Stimulated activated CD8-positive, alpha-beta memory T cell treated with anti-CD3 and anti-CD28 coated beads, Interleukin-4, amount 100 ng/mL, for 24 hours (primary cell): ENCODE measurements at regions not wholly inside any gene's neighbourhood (a gene's known extent, or its start where the extent isn't known, plus 50 kb on each side); places are given as distances from the start of the nearest gene placed in this dataset.
"Not testable (repeated sequence)": the region's sequence is repeated elsewhere in the genome, so short reads cannot be mapped to it uniquely, and the experiment has no call there.

ENCODE experiments used
- DNase-seq: peaks from one replicate; pipeline ENCODE4 v3.0.0-alpha.2; 2020; ENCODE audit warnings: low read depth

DNA sequence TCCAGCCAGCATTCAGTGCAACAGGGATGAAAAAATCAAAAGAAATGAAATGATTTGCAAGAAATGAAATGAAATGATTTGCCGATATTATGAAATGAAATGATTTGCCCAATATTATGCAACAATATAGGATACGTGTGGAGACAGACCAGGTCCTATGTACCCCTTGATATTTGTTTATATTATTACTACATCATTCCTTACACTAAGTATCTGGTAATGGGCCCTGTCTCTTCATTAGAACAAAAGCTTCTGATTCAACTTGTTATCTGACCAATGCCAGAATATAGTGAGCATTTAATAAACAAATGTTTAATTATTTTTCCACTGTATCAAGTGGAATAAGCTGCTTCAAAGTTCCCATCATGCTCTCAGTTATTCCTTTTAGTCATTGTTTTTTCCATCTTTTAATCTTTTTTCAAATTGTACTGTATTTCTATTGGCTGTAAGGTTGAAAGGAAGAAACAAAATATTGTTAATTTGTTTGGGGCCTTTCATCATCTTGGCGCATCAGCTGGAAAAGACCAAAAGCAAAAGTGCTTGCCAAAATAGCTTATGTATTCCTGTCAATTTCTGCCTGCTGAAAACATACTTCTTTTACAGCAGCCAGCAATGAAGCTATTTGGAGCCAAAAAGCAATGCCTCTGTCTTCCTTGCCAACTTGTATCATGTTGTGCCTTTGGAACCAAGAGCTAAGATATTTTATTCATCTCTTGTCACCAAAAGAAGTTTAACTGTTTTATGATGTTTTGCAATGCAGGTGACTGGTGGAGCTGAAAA, 2314.9 kb downstream of the LRRC4C start:
- DNase-seq, result no peak

DNA sequence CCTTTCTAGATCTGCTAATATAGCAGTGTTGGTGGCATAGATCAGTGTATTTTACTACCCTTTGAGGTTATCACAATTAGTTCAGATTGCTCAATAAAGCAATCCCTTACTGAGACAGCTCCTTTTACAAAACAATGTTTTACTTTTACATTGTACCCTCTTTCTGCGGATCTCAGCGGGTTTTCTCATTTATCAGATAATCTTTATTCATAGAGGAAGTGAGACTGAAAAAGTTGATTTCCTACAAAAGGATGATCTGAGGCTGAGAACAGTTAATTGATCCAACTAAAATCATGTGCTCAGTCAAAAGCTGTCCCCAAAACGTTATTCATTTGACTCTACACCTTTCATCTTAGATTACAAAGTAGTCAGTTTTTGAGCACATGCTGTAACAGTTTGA, 2319.9 kb downstream of the LRRC4C start:
- DNase-seq, result no peak

DNA sequence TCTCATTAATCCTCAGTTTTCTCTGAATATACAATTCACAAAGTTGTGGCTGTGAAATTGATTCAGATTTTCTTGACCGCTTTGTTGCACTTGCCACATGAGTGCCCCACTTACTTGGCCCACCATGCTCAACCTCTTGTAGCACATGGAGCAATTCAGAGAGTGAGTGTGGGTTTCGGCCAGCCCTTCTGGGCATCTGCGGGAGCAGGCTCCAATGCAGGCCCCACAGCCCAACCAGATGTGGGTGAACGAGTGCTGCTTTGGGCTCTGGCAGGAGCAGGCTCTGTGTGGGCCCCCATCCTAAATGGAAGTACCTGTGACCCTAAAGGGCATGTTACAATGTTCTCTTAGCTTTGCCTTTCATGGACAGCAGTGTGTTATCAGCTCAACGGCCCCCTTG, 2338.6 kb downstream of the LRRC4C start:
- DNase-seq, result no peak

DNA sequence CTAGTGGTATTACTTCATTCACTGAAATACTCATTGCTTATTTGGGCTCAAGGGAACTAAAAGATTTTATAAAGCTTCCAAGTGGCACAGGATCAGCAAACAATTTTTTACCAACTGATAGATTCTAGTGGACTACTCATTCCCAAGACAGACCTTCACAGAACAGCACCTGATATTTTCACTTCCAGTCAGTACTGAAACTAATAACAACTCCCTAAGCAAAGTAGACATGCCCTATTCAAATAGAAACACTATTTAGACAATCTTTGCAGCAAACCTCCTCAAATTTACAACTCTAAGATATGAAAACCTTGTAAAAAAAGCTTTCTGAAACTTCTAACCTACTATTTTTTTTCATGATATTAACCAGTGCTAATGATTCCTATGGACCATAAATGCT, 2345.8 kb downstream of the LRRC4C start:
- DNase-seq, result no peak

DNA sequence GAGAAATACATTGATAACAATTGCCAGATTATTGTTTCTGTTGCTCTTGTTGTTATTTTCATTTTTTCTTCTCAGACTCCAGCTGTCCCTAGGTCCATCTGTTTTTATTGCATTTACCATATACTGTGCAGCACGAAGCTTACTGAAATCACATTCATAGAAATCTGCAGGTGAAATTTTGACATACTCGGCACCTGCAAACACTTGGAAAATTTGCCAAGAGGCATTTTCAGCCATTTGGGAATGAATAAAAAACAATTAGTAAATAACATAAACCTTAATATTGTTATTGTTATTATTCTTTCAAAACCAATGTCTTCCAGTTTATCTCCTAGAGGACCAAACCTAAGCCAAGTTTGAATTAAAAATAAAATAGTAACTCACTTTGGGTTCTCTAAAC, 2357.2 kb downstream of the LRRC4C start:
- DNase-seq, result no peak

DNA sequence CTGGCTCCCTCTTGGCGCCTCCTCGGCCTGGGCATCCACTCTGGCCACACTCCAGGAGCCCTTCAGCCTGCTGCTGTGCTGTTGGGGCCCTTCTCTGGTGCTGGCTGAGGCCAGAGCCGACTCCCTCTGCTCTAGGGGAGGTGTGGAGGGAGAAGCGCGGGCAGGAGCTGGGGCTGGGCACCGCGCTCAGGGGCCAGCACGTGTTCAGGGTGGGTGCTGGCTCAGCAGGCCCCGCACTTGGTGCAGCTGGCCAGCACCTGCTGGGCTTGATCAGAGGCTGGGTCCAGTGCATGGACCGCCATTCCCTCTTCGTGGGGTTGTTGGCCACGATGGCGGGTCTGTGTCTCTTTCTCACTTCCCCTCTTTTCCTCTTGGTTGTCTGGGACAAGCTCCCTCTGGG, 2381.0 kb downstream of the LRRC4C start:
- DNase-seq, result no peak

DNA sequence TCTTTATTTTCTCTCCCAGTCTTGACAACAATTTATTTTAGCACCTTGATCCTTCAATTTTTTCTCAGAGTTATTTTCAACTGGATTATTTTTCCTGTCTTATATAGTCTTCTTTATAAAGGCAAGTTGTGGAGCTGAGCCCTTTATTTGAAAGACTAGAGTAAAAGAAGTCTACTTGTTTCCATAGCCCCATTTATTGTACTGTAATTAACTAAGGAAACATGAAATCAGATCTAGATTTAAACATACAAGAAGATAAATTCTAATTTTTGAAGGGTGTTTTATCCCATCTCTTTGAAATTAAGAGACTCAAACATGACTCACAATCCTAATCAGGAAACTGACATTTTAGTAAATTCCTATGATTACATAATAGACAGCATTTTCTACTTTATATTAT, 2421.8 kb downstream of the LRRC4C start:
- no peak for DNase-seq

DNA sequence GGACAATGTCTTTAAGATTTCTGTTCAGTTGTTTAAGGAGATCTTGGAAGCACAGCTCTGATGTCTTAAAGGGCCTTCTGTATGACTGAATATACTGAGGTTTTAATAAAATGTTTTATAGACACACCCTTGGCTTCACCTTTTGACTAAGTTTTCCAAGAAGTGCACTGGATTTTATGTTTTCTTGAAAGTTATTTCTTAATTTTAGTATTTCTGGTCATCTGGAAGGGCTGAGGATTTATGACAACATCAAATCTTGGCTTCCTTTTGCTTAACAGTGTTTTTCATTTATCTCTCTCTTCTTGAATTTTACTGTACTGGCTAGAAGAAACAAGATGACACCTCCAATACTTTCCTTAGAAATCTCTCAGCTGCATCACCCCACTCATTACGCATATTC, 2423.4 kb downstream of the LRRC4C start:
- DNase-seq, result no peak

DNA sequence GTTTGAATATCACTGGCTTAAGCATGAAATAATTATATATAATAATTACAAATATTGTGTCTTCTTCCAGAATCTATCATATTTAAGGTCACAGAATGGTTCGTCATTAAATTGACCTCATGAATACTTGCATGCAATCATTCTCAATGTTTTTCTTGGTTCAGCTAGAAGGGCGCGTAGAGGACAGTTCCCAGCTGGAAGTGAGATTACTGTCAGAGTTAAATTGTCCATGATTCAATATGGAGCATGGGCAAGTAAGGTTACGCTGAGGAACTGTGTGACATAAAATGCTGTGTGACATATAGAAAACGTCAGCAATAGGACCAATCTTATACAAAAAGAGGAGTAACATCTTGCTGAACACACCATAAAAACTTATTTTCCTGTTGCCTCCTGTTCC, 2423.5 kb upstream of the RAG2 start:
- no peak for DNase-seq

DNA sequence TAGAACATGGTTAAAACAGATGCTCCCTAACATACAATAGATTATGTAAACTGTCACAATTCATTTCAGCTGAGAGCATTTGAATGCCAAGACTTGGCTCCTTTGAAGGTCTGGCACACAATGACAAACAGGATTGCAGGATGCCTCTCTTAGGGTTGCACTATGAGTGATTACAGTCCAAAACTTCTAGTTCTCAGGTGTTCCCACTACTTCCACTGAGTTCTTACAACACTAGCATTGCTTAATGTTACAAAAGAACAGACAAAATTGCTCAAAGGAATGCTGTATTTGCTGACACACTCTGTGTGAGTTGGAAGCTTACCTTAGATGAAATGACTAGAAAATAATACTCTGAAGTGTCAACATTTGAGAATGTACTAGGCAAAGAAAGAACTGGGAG, 2413.8 kb upstream of the RAG2 start:
- no peak for DNase-seq

DNA sequence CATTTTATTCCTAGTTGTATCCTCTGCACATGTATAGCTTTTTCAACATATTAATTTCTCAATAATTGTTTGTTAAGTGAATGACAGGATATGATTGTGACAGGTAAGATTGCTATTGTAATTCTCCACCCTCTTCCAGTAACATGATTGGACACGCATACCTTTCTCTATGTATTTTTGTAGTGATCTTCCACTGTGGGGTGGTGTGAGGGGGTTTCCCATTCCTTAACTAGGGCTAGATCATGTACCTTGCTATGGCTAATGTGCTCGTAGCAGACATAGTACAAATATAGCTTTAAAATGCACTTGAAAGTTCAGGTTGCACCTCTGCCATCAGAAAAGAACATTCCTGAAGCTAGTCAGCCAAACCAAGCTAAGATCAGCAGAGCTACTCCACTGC, 2392.8 kb upstream of the RAG2 start:
- DNase-seq, result no peak

DNA sequence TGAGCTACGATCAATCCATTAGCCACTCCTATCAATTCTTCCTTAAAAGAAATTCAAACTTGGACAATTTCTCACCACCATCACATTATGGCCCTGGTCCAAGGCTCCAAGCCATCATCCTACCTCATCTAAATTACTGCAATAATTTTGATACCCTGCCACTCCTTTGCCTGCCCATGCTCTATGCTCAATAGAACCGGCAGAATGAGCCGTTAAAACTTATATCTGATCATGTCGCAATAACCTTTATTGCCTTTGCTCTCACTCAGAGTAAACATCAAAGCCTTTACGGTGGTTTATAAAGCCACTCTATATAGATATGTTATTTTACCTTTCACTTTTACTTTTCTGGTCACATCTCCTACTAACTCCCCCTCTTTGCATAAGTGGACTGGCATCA, 2392.1 kb upstream of the RAG2 start:
- DNase-seq, result no peak

DNA sequence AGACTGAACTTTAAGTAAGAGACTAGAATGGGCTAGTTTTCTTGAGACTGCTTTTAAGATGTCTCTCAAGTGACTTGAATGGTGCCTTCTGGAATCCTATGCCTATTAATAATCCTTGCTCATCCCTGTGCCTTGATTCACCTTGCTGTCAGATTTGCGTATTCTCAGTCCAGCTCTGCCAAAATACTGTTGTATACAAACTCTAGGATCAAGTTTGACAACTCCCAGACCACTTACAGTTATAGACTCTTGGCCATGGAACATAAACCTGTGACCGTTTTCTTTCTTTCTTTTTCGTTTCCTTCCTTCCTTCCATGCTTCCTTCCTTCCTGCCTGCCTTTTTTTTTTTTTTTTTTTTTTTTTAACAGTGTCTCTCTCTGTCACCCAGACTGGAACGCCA, 2390.9 kb upstream of the RAG2 start:
- DNase-seq, result no peak

DNA sequence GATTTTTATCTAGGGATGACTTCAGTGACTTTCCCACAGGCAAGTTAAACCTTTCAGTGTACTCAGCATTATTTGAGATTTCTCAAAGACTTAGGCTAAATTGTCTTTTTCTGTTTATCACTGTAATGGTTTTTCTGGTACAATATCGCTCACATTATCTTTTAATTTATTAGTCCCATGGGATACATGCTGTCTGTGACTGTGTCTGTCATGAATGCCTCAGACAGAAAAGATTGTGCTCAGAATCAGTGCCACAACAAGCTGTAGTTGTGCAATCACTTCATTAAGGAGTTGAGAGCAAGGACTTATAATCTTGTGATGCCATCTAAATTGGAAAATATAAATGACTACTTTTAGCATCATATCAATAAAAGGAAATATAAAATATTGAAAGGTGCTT, 2374.2 kb upstream of the RAG2 start:
- no peak for DNase-seq

DNA sequence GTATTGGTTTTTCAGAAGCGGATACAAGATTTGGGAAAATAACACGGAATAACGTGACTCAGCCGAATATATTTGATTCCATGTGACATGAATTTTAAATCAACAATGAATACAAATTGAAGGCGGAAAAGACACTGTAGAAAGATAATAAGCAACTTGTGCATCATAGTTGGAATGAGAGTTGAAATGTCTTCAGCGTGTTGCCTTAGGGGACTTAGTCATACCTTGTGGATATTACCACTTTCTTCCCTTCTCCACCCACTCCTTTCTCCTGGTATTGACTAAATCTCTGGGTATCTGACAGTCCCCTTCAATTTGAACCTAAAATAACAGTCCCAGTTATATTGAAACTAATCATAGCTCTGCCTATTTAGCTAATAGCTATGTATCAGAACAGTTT, 2373.1 kb upstream of the RAG2 start:
- DNase-seq, result no peak

DNA sequence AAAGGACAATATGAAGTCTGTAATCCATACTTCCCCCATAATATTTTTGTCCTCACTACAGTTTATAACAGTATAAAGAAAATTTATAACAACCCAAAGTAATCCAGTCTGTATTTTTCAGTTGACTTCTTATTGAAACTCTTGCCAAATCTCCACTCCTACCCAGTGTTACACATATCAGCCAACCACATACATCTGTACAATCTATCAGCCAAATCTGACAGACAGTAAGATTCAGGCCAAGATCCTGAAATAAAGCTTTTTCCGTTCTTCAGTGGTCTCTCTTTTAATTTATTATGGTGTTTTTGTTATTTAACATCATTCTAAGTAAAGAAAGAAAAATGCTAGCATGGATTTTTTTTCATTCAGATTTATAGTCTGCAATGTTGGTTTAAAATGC, 2370.9 kb upstream of the RAG2 start:
- DNase-seq, result no peak

DNA sequence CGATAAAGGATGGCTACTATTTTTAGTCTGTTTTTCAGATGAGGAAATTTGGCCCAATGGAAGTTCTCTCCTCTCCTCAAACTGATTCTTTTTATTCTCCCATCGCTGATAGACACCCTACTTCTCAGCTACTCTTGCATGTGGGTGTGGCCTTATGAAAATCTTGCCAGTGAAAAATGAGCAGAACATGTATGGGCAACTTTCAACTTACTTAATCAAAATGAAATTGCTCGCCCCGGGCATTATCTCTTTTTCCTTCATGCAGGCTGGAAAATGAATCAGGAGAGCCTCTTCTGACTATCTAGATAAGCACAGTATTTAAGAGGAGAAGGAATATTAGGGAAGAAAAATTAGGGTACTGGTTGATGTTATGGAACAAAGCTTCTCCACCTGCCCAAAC, 2354.7 kb upstream of the RAG2 start:
- no peak for DNase-seq

DNA sequence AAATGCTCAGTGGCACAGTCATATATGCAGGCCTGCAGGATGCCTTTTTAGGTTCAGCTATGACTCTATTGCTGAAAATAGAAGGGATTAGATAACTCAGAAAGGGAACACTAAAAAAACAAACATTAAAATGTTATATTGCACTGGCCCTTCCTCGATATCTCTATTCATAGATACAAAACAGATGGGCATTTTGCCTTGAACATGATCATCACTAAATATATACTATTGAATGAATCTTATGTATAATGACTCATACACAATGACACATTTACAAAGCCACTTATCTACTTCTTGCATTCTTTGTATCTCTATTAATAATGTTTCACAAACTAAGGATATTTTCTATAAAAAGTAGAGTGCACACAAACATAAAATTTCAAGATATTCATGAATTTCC, 2352.8 kb upstream of the RAG2 start:
- no peak for DNase-seq

DNA sequence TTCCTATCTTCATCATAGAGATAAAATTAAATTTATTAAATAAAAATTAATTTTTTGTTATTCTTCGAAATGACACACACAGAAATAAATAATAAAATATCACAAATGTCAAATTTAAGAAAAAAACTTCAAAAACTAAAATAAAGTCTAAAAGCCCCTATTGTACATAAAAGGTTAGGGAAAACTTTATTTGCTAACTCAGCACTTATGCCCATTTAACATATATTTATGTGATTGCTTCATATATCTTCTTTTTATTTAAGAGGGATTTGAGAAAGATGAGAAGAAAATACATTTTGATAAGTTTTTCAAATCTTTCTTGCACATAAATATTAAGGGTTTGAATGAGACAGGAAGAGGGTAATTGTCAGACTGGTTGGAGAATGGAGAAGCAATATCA, 2350.4 kb upstream of the RAG2 start:
- DNase-seq, result no peak

DNA sequence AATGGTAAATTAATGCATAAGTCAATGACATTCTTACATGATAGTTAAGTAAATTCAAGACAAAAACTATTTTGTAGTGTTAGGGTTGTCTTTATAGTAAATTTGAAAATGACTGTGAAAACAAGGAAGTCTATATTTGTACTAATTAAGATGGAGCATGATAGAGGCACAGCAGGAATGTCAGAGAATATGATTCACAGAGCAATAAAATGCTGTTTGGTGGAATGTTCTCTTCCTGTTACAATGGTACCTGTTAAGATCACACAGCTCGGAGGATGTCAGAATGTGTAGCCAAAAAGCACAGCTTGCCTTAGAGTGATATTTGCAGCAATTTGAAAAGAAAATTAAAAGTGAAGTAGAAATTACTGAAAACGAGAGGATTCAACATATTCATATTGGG, 2339.7 kb upstream of the RAG2 start:
- DNase-seq, result no peak

DNA sequence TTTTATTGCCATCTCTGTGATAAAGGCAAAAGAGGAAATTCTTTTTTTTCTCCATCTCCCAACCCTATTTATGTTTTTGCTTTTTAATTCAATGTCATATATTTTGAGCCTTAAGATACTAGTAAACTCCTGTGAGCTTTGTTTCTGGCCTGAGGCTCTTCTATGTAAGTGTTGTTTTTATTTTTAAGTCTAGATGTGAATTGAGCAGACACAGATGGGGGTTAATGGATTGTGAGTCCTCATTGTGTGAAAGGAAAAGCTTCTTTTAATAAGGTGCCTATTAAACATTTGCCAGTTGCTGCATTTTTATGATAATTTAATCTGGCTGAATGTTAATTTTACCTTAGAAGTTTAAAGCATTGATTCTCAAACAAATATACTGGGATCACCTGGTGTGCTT, 2337.9 kb upstream of the RAG2 start:
- no peak for DNase-seq

DNA sequence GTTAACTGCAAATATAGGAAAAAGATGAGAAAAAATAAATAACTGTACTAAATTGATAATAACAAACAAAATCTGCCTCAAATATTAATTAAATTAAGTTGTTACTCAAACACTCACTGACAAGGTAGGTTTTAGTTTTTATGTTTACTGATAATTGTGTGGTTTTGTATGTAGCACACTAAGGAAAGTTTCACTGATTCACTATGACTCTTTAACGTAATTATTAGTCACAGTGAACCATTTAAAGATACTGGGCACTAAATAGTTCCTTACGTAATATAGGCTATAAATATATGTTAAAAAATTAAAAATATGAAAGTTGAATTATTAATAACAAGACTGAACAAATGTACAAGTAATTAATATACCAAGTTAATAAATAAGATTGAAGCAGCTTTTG, 2330.0 kb upstream of the RAG2 start:
- no peak for DNase-seq

DNA sequence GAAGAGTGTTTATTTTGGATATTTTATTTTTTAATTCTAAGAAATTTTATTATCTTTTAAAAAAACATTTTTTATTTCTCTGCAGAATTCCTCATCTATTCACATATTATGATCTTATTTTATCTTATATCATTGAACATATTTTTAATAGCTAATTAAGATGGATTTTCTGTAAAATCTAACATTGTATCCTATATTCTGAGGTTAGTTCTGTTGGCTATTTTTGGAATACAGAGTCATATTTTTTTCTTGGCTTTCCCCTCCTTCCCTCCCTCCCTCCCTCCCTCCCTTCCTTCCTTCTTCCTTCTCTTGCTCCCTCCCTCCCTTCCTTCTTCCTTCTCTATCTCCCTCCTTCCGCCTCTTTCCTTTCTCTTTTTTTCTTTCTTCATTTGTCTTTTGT, 2326.6 kb upstream of the RAG2 start:
- DNase-seq, result no peak

DNA sequence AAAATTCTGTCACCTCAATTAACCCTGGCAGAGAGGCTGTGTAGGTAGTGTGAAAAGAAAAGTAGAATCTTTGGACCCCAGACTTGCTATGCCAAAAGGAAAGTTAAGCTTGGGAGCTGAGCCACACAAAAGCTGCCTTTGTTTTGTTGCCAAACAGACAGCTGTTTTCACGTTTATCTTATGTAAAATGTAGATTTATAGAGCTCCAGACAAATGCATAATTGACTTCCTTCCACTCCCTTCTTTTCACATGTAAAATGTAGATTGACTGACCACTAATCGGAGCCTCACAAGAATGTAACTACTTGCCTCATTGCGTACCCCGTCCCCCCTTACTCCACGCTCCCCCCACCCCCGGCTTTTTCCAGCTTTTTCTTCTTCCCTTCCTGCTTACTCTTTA, 2302.2 kb upstream of the RAG2 start:
- DNase-seq, result no peak

DNA sequence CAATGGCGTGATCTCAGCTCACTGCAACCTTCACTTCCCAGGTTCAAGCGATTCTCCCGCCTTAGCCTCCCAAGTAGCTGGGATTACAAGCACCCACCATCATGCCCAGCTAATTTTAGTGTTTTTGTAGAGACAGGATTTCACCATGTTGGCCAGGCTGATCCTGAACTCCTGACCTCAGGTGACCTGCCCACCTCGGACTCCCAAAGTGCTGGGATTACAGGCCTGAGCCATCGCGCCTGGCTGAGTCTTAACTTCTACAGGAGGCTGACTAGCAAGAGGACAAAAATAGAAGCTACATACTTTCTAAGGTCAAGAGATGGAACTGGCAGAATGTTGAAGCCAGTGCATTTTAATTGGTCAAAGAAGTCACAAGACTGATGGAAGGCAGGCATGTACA, 2296.2 kb upstream of the RAG2 start:
- DNase-seq, result not testable (repeated sequence)
